NCI-H1694 (cell line): ENCODE measurements at regions not wholly inside any gene's neighbourhood (a gene's known extent, or its start where the extent isn't known, plus 50 kb on each side); places are given as distances from the start of the nearest gene placed in this dataset.
"Not testable (repeated sequence)": the region's sequence is repeated elsewhere in the genome, so short reads cannot be mapped to it uniquely, and the experiment has no call there.

Source experiments
- DNase-seq: peaks from one replicate; lab custom pipeline; 2025; lab: John Stamatoyannopoulos, UW

DNA sequence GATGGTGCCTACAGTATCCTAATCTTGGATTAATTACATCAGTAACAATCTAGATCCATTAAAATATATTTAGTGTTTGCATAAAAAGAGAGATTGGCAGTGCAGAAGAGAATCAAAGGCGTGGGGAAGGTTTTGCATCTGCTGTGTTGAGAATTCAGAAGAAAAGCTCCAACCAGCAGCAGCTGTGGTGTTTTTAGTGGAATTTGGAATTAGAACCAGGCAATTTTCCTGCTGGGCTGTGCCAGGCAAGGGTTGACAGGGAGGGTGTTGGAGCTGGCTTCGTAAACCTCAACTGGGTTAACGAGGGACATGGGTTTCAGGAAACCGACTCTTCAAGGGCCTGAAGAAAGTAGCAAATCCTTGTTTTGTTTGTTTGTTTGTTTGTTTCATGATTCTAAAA lies 107.8 kb upstream of the WSCD1 start:
- no peak for DNase-seq

DNA sequence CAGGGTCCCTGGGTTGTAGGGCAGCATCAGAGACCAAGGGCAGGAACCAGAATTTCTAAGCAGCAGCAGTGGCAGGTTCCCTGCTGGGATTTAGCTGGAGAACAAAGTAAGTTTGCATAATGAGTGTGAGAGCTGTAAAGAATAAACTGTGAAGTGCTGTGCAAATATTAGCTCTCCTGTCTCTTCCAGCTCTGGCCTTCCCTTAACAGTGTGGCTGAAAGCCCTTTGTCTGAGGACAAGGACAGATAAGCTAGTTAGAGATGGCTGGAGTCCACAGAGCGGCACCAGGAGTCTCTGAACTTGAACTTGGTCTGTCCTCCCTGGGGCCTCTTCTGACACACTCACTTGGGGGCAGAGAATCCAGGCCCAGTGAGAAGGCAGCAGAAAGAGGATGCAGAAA lies 98.2 kb upstream of the WSCD1 start:
- no peak for DNase-seq

DNA sequence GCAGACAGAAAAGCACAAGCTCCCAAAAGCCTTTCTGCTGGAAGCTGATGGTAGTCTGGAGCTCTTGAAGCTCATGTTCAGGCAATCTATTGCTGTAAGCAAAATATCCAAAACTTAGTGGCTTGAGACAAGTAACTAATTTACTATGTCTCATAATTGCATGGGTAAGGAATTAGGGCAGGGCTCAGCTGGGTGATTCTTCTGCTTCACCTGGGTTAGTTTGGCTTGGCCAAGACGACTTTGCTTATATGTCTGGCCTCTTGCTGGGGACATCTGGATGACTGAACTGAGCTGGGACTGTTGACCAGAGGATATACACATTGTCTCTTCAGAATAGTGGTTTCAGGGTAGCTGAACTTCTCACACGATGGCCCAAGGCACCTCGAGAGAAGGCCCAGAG lies 96.8 kb upstream of the WSCD1 start:
- DNase-seq, result no peak

DNA sequence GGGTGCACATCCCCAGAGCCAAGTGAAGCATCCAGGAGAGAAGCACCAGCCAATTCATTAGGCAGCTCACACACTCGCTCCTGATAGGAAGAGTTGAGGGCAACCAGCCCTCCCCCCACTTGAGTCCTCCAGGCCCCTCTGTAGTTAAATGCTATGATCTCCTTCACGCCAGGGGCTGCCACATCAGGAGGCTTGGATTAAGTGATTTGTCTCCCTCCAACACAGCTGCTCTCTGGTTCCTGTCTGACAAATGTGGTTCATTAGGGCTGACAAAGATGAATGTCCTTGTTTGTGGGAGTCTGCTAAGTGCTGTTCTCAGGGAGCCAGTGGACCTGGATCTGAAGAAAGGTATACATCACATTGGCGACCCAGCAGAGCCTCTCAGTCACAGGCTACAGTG lies 94.5 kb upstream of the WSCD1 start:
- no peak for DNase-seq

DNA sequence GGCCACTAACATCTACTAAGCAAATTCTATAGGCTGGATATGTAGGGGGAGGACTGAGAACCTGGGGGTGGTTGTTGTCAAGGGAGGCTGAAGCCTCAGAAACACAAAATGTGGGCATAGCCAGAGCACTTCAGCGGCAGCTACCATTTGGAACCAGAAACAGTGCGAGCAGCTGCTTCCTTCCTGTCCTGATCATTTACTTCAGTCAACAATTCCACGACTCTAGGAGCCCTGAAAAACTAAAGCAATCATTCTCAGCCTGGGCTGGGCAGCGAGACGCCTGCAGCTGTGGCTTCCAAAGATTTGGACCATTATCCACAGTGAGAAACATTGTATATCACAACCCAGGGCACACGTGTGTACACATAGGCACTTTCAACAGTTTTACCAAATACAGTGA lies 93.9 kb upstream of the WSCD1 start:
- DNase-seq, result no peak

DNA sequence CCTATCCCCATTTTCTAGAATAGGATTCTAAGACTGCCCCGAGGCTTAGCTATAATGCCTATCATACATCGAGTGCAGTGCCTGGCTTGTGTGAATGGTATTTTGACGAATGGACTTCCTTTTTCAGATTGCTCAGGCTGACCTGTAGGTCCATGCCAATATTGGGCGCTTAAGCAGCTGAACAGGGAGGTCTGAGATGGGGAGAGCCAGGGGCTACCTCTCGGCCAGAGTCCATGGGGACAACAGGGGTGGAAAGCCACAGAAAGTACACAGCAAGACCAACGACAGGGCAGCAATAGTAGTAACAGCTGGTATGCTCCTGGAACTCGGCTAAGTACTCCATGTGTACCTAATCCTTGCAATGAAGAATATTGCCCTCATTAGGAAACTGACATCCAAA lies 91.7 kb upstream of the WSCD1 start:
- DNase-seq, result no peak

DNA sequence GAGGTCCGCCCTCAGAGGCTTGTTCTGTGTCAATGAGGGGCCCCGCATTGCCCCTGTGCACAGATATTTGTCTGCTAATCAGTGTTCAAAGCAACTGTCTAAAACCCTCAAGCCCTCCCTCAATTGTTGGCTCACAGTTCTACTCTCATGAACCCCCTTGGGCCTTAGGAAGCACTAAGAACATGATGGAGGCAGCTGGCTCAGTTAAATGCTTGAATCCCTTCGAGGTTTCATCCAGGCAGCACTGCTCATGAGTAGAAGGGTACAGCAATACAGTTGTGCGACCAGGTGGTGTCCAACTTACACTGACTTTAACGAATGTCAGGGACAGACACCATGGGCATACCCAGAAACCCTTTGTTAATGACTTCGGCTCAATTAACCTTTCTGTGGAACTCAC lies 89.2 kb upstream of the WSCD1 start:
- DNase-seq, result no peak

DNA sequence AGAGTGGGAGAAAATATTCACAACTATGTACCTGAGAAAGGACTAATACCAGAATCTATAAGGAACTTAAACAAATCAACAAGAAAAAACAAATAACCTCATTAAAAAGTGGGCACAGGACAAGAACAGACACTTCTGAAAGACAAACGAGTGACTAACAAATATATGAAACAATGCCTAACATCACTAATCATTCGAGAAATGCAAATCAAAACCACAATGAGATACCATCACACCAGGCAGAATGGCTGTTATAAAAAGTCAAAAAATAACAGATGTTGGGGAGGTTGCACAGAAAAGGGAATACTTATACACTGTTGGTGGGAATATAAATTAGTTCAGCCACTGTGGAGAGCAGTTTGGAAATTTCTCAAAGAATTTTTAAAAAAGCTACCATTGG lies 83.5 kb upstream of the WSCD1 start:
- no peak for DNase-seq

DNA sequence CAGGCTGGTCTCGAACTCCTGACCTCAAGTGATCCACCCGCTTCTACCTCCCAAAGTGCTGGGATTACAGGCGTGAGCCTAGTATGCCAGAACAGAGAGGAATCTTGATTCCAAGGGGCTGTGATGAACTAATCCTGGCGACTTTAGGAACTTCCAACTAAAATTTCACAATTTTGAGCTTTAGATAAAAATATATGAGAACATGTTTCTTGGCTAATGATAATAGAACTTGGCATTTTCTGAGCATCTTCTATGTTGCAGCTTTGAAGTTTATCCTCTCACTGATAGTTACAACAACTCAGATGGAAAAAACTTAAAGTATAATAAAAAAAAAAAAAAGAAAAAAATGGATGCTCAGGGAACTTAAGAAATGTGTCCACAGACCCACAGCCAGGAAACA lies 69.8 kb upstream of the WSCD1 start:
- no peak for DNase-seq

DNA sequence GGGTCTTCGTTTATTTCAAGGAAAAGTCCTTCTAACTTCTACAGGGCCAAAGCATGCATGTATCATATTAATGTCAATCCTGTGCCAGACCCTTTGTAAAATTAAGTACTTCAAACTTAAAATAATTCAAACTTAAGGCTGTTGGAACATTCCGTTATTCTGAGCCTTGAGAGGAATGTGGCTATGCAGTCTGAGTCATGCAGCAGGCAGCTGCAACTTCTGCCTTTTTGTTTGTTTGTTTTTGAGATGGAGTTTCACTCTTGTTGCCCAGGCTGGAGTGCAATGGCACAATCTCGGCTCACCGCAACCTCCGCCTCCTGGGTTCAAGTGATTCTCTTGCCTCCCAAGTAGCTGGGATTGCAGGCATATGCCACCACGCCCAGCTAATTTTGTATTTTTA lies 67.0 kb upstream of the WSCD1 start:
- DNase-seq, result not testable (repeated sequence)

DNA sequence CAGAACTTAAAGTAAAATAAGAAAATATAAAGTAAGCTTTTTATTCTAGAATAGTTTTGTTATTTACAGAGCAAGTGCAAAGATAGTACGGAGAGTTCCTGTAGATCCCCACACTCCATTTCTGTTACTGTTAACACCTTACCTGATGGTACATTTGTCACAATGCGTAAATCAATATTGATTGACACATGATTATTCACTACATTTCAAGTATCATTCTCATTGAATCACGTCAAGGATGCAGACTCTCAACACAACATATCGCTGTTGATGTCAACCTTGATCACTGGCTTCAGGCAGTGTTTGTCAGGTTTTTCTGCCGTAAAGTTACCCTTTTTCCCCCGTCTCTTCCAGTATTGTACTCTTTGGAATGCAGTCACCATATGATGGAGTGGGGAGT lies 64.2 kb upstream of the WSCD1 start:
- no peak for DNase-seq

DNA sequence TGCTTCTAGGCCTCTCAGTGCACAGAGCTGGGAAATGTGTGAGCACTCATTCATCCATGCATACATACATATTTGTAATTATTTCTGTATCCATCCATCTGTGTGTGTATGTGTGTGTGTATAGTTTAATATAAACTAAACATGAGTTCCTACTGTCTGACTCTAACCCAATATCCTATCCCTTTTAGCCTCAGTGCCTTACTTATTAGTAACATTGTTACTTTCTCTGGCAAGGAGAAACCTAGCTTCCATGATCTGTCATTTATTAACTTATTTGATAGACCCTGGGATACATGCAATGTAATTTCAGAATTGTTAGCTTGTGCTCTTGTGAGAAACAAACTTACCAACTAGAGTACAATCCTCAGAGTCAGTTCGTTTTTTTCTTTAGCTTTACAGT lies 59.0 kb upstream of the WSCD1 start:
- no peak for DNase-seq

DNA sequence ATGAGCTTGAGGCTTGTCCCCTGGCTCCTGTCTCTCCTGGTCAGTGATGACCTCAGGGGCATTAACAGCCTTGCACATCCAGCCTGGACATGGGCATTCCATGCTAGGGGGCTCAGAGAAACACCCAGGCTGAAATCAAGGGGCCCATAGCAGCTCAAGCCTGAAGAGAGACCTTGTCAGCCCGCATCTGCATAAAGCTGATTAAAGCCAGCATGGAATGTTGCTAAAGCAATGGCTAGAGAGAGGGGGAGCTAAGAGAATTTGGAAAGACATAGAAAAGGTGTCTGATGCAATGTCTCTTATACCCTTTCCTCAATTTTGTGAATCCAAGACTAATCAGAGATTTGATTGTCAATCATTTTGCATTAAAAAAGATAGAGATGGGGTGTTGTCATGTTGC lies 51.4 kb upstream of the WSCD1 start:
- DNase-seq, result no peak

DNA sequence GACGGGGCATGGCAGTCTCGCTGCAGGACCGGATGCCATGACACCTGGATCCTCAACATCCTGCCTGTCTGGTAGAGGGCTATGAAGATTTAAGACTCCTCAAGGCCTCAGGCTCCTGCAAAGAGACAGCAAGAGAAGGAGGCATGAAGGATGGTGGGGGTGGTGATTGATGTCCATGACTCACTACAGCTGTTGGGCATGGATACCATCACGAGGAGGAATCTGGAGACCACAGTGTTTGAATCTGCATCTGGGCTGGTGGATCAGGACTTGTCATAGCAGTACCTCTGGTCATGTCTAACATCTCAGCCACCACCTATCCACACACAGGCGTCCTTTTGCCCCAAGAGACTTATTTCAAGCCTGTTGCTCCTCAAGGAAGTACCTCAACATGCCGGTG lies 50.2 kb upstream of the WSCD1 start:
- no peak for DNase-seq

DNA sequence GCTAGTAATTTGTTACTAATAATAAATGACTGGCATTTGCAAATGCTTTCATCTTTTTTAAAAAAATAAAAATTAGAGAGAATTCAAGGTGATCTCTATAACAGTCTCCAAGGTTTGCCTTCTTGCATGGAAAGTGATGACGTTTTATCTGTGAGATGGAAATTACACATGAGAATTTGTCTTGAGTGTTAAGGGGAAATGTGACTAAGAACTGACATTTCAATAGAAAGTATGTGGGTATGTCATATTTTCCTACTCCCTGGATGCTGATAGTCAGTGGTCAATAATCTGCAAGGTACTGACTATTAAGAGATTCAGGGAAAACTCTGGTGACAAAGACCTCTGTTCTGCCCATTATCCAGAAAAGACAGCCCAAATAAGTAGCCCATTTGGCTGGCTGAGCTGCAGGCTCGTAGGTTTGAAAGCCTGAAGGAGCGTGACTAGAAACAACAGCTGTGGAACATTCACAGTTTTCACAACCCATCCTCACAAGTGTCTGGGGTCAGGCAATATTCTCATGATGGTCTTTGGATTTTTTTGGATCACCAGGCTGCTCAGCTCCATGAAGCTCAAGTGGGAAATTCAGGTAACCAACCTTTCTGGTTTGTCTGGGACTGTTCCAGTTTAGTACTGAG lies 49.7 kb upstream of the WSCD1 start:
- DNase-seq, result no peak
